SK-N-SH (cell line): ENCODE measurements at regions not wholly inside any gene's neighbourhood (a gene's known extent, or its start where the extent isn't known, plus 50 kb on each side); places are given as distances from the start of the nearest gene placed in this dataset.

Experiments
- CTCF ChIA-PET: fragments of 300-600, 350-600 bp; formaldehyde crosslinking; extraction: SDS; loops from one replicate; lab custom pipeline; 2021; lab: Yijun Ruan, JAX
- POLR2A ChIA-PET: fragments of 350-600 bp; sonication (Branson Sonifier 250); formaldehyde crosslinking; extraction: SDS; loops from one replicate; lab custom pipeline; 2020; ENCODE audit warnings: antibody characterized with exemption, inconsistent platforms; lab: Yijun Ruan, JAX
- DNase-seq: peaks from one replicate; pipeline ENCODE4 v3.0.0; 2012
- H2AFZ ChIP-seq: fragments of 200-600 bp; sonication (generic); 2 replicates; pipeline ENCODE4 v1.8.1; 2016; ENCODE audit warnings: antibody characterized with exemption, mild to moderate bottlenecking, low read depth
- H3F3A ChIP-seq: fragments of 200-600 bp; sonication (generic); replicated peaks from 2 replicates; pipeline ENCODE3; 2016; ENCODE audit warnings: antibody characterized with exemption, mild to moderate bottlenecking; ENCODE audit not compliant: insufficient read depth
- H3K27ac ChIP-seq, 2 experiments: fragments of 200-500 bp in 1 of 2; fragments of 200-600 bp in 1 of 2; sonication (Bioruptor generic) in 1 of 2; sonication (generic), shearing (Covaris generic) in 1 of 2; 2 replicates each; pipeline versions ENCODE4 v1.5.1 to v1.6.1; 2014 to 2016; ENCODE audit warnings: low read depth in 2 of 2, inconsistent platforms in 1 of 2, low read length in 1 of 2, mild to moderate bottlenecking in 1 of 2, mixed read lengths in 1 of 2
- H3K27me3 ChIP-seq: fragments of 200-600 bp; sonication (generic), shearing (Covaris generic); 2 replicates; pipeline ENCODE4 v1.6.1; 2016; ENCODE audit warnings: mixed run types; ENCODE audit not compliant: insufficient read depth
- H3K36me3 ChIP-seq, 2 experiments: fragments of 200-500 bp in 1 of 2; fragments of 200-600 bp in 1 of 2; sonication (Bioruptor generic) in 1 of 2; sonication (generic) in 1 of 2; replicated peaks in 1 of 2; 2 replicates each; pipeline versions ENCODE3 to v1.5.1; 2014 to 2016; ENCODE audit warnings: low read length in 1 of 2, mild to moderate bottlenecking in 1 of 2; ENCODE audit not compliant: insufficient read depth in 2 of 2, control insufficient read depth in 1 of 2
- H3K4me1 ChIP-seq, 2 experiments: fragments of 200-500 bp in 1 of 2; fragments of 200-600 bp in 1 of 2; sonication (Bioruptor generic) in 1 of 2; sonication (generic), shearing (Covaris generic) in 1 of 2; 2 replicates each; pipeline versions ENCODE4 v1.5.1 to v1.6.1; 2014 to 2016; ENCODE audit warnings: low read depth in 1 of 2, low read length in 1 of 2, mixed run types in 1 of 2; ENCODE audit not compliant: insufficient read depth in 2 of 2, control insufficient read depth in 1 of 2
- H3K4me2 ChIP-seq: fragments of 200-600 bp; sonication (generic), shearing (Covaris generic); 2 replicates; pipeline ENCODE4 v1.6.1; 2017; ENCODE audit warnings: mixed run types
- H3K4me3 ChIP-seq, 2 experiments: fragments of 200-500 bp in 1 of 2; fragments of 200-600 bp in 1 of 2; sonication (Bioruptor generic) in 1 of 2; sonication (generic), shearing (Covaris generic) in 1 of 2; 2 replicates each; pipeline versions ENCODE4 v1.5.1 to v1.8.1; 2014 to 2016; ENCODE audit warnings: low read depth in 2 of 2, inconsistent platforms in 1 of 2, low read length in 1 of 2, mild to moderate bottlenecking in 1 of 2, mixed read lengths in 1 of 2, moderate library complexity in 1 of 2
- H3K79me2 ChIP-seq: fragments of 200-600 bp; sonication (generic); 2 replicates; pipeline ENCODE4 v1.8.1; 2017; ENCODE audit warnings: mild to moderate bottlenecking; ENCODE audit not compliant: insufficient read depth
- H3K9ac ChIP-seq: fragments of 200-600 bp; sonication (generic); 2 replicates; pipeline ENCODE4 v1.6.1; 2017; ENCODE audit warnings: mixed run types
- H3K9me2 ChIP-seq: fragments of 200-600 bp; sonication (generic); 2 replicates; pipeline ENCODE4 v1.6.1; 2017; ENCODE audit warnings: mixed run types
- H3K9me3 ChIP-seq: fragments of 200-600 bp; sonication (generic); 2 replicates; pipeline ENCODE4 v1.6.1; 2017; ENCODE audit warnings: mixed run types, mild to moderate bottlenecking, moderate library complexity
- H4K20me1 ChIP-seq: fragments of 200-600 bp; sonication (generic); 2 replicates; pipeline ENCODE4 v1.6.1; 2017; ENCODE audit warnings: mild to moderate bottlenecking, mixed run types; ENCODE audit not compliant: insufficient read depth
- CHD2 ChIP-seq: fragments of 150-350 bp; IDR thresholded peaks from 2 replicates; pipeline ENCODE4 v1.6.1; 2018; ENCODE audit warnings: low read length; ENCODE audit not compliant: partially characterized antibody
- EZH2phosphoT487 ChIP-seq: fragments of 200-600 bp; sonication (generic); IDR thresholded peaks from 2 replicates; pipeline ENCODE4 v1.6.1; 2017; ENCODE audit warnings: low read depth, mixed run types, mild to moderate bottlenecking, antibody characterized with exemption, moderate library complexity, borderline replicate concordance
- GATA2 ChIP-seq: sonication (generic); formaldehyde crosslinking; IDR thresholded peaks from 2 replicates; pipeline ENCODE4 v1.5.0; 2020; ENCODE audit warnings: mild to moderate bottlenecking, missing genetic modification reagents
- JUND ChIP-seq: IDR thresholded peaks from 2 replicates; pipeline ENCODE4 v1.4.0; 2012
- MEF2A ChIP-seq: IDR thresholded peaks from 2 replicates; pipeline ENCODE4 v1.4.0; 2012; ENCODE audit warnings: low read depth, borderline replicate concordance
- MXI1 ChIP-seq: IDR thresholded peaks from 2 replicates; pipeline ENCODE4 v1.6.1; 2012; ENCODE audit warnings: mild to moderate bottlenecking, low read depth, low read length, improper control_type of control experiment
- POLR2AphosphoS5 ChIP-seq: IDR thresholded peaks from 2 replicates; pipeline ENCODE4 v1.6.1; 2012; ENCODE audit warnings: low read depth, low read length
- RCOR1 ChIP-seq: fragments of 150-350 bp; IDR thresholded peaks from 2 replicates; pipeline ENCODE4 v1.6.1; 2017; ENCODE audit warnings: antibody characterized with exemption, low read length
- RXRA ChIP-seq: IDR thresholded peaks from 2 replicates; pipeline ENCODE4 v1.4.0; 2012; ENCODE audit warnings: low read depth, mild to moderate bottlenecking, borderline replicate concordance
- TCF12 ChIP-seq: IDR thresholded peaks from 2 replicates; pipeline ENCODE4 v1.4.0; 2012
- TEAD4 ChIP-seq: IDR thresholded peaks from 2 replicates; pipeline ENCODE4 v1.4.0; 2012; ENCODE audit warnings: mild to moderate bottlenecking, borderline replicate concordance; ENCODE audit not compliant: insufficient read depth
- WGBS: methylation state at CpG from one replicate; pipeline ENCODE4 v1.1.6; 2017; ENCODE audit warnings: low lambda C conversion rate; 5-methylcytosine and 5-hydroxymethylcytosine counted together
- TF ChIP-seq, protein P1 (sequence below): IDR thresholded peaks from 2 replicates; pipeline ENCODE4 v1.4.0; 2012; ENCODE audit warnings: low read depth, borderline replicate concordance
- TF ChIP-seq, protein P2 (sequence below): IDR thresholded peaks from 2 replicates; pipeline ENCODE4 v1.4.0; 2012; ENCODE audit warnings: low read depth, borderline replicate concordance
- TF ChIP-seq, protein P3 (sequence below): fragments of 150-350 bp; IDR thresholded peaks from 2 replicates; pipeline ENCODE4 v1.6.1; 2016; ENCODE audit warnings: mild to moderate bottlenecking, low read depth, low read length
- TF ChIP-seq, protein P4 (sequence below): IDR thresholded peaks from 2 replicates; pipeline ENCODE4; 2012

DNA sequence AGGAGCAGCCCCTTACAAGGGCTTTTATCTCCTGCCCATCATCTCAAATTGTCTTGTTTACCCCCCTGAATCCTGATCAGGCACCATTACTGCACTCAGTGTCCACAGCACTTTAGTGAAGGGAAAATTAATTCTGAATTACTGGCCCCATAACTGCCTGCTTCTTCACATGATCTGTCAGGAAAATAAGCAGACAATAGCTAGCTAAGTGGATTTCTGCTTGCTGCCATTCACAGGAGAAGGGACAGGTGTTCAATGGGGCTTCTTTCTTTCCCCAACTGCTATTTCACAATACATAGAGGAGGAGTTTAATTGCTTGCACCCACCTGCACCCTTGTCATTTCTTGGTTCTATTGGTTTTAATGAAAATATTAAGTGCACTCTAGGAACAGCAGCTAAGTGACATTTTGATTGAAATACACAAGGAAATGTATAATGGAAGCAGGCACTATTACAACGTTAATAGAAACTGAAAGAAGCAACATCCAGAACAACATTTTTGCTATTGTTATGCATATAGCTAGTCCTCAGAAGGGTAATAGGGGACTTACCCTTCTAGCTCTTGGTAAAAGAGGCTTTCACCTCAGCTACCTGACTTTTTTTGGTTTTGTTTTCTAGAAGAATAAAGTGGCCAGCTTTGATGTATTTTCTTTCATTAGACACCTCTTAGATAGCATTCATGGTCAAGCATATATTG, 599.3 kb upstream of the TLE4 start:
- Histone ChIP-seq H3K27me3 (no peaks in the 10 kb centered on the region), H3F3A (no peaks in the 10 kb centered on the region), H3K9me3 (no peaks in the 10 kb centered on the region), H3K27ac (no peak overlapping the region), H3K4me3 (no peak overlapping the region), H3K36me3 (no peaks in the 10 kb centered on the region), H3K4me1 (no peaks in the 10 kb centered on the region), H3K9ac (no peak overlapping the region), H3K79me2 (no peaks in the 10 kb centered on the region), H2AFZ (no peak overlapping the region), H3K9me2 (no peaks in the 10 kb centered on the region), H3K4me2 (no peak overlapping the region), H4K20me1 (no peaks in the 10 kb centered on the region)
- ChIA-PET POLR2A (no interaction called here), CTCF (interaction anchor here (1.4 kb wide), 1 partner anchor 9 kb away, joined by 4 read pairs; no protein-coding TSS in a partner anchor)
- 33% methylated on average over 1 of the region's 1 CpG for WGBS
- TF ChIP-seq JUND = no peak
- no peak for TF ChIP-seq TEAD4
- TF ChIP-seq, protein P1, sequence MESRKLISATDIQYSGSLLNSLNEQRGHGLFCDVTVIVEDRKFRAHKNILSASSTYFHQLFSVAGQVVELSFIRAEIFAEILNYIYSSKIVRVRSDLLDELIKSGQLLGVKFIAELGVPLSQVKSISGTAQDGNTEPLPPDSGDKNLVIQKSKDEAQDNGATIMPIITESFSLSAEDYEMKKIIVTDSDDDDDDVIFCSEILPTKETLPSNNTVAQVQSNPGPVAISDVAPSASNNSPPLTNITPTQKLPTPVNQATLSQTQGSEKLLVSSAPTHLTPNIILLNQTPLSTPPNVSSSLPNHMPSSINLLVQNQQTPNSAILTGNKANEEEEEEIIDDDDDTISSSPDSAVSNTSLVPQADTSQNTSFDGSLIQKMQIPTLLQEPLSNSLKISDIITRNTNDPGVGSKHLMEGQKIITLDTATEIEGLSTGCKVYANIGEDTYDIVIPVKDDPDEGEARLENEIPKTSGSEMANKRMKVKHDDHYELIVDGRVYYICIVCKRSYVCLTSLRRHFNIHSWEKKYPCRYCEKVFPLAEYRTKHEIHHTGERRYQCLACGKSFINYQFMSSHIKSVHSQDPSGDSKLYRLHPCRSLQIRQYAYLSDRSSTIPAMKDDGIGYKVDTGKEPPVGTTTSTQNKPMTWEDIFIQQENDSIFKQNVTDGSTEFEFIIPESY = no peak
- TF ChIP-seq, protein P2, sequence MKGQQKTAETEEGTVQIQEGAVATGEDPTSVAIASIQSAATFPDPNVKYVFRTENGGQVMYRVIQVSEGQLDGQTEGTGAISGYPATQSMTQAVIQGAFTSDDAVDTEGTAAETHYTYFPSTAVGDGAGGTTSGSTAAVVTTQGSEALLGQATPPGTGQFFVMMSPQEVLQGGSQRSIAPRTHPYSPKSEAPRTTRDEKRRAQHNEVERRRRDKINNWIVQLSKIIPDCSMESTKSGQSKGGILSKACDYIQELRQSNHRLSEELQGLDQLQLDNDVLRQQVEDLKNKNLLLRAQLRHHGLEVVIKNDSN = no peak
- TF ChIP-seq MXI1 = no peak
- no peak for TF ChIP-seq CHD2
- TF ChIP-seq, protein P3, sequence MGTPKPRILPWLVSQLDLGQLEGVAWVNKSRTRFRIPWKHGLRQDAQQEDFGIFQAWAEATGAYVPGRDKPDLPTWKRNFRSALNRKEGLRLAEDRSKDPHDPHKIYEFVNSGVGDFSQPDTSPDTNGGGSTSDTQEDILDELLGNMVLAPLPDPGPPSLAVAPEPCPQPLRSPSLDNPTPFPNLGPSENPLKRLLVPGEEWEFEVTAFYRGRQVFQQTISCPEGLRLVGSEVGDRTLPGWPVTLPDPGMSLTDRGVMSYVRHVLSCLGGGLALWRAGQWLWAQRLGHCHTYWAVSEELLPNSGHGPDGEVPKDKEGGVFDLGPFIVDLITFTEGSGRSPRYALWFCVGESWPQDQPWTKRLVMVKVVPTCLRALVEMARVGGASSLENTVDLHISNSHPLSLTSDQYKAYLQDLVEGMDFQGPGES = no peak
- no peak for TF ChIP-seq MEF2A
- TF ChIP-seq POLR2AphosphoS5 = no peak
- TF ChIP-seq RCOR1 = no peak
- TF ChIP-seq TCF12 = no peak
- TF ChIP-seq GATA2 (CRISPR knock-in tag) = no peak
- TF ChIP-seq, protein P4, sequence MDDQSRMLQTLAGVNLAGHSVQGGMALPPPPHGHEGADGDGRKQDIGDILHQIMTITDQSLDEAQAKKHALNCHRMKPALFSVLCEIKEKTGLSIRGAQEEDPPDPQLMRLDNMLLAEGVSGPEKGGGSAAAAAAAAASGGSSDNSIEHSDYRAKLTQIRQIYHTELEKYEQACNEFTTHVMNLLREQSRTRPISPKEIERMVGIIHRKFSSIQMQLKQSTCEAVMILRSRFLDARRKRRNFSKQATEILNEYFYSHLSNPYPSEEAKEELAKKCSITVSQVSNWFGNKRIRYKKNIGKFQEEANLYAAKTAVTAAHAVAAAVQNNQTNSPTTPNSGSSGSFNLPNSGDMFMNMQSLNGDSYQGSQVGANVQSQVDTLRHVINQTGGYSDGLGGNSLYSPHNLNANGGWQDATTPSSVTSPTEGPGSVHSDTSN = no peak
- TF ChIP-seq EZH2phosphoT487 = no peak
- no peak for TF ChIP-seq RXRA
- DNase-seq = no peak
